CD4-positive, alpha-beta memory T cell (primary cell): ENCODE measurements at regions not wholly inside any gene's neighbourhood (a gene's known extent, or its start where the extent isn't known, plus 50 kb on each side); places are given as distances from the start of the nearest gene placed in this dataset.

Experiments used
- CTCF ChIA-PET: fragments of 350-600 bp; sonication (Branson Sonifier 250); formaldehyde crosslinking; loops from one replicate; lab custom pipeline; 2021; ENCODE audit warnings: inconsistent platforms; ENCODE audit not compliant: partially characterized antibody; lab: Charles Lee
- POLR2A ChIA-PET: fragments of 350-600 bp; sonication (Branson Sonifier 250); formaldehyde crosslinking; loops from one replicate; lab custom pipeline; 2021; ENCODE audit not compliant: partially characterized antibody; lab: Charles Lee
- DNase-seq, 5 donors: peaks; one replicate each; pipeline versions ENCODE4 v3.0.0 to v3.0.0-alpha.2; 2020 to 2022; ENCODE audit warnings: mixed read lengths in 1 of 5
- H3K27ac ChIP-seq: one replicate; pipeline ENCODE4 v1.7.0; 2013; ENCODE audit warnings: low read depth, low read length
- H3K27me3 ChIP-seq: 2 replicates; pipeline ENCODE4 v1.7.0; 2013; ENCODE audit warnings: mild to moderate bottlenecking, low read length, moderate library complexity; ENCODE audit not compliant: insufficient read depth
- H3K36me3 ChIP-seq: 2 replicates; pipeline ENCODE4 v1.7.0; 2013; ENCODE audit warnings: mild to moderate bottlenecking, low read length, moderate library complexity; ENCODE audit not compliant: insufficient read depth
- H3K4me1 ChIP-seq: 2 replicates; pipeline ENCODE4 v1.7.0; 2013; ENCODE audit warnings: mild to moderate bottlenecking, low read length, moderate library complexity; ENCODE audit not compliant: insufficient read depth
- H3K4me3 ChIP-seq, 2 donors: one replicate each; pipeline ENCODE4 v1.7.0; 2013; ENCODE audit warnings: low read length in 2 of 2, mild to moderate bottlenecking in 1 of 2
- H3K9me3 ChIP-seq, 2 donors: one replicate each; pipeline ENCODE4 v1.7.0; 2013; ENCODE audit warnings: low read length in 2 of 2, control low read depth in 1 of 2; ENCODE audit not compliant: control insufficient read depth in 1 of 2
- H3K27ac Mint-ChIP-seq, 7 donors: one replicate each; pipeline ENCODE4 v1.8.0; 2020 to 2021; ENCODE audit warnings: mixed read lengths in 7 of 7, mild to moderate bottlenecking in 6 of 7, inconsistent platforms in 3 of 7, moderate library complexity in 3 of 7
- H3K27me3 Mint-ChIP-seq, 2 donors: one replicate each; pipeline ENCODE4 v1.8.0; 2020 to 2021; ENCODE audit warnings: mixed read lengths in 2 of 2
- H3K36me3 Mint-ChIP-seq, 2 donors: one replicate each; pipeline ENCODE4 v1.8.0; 2020 to 2021; ENCODE audit warnings: mixed read lengths in 2 of 2, inconsistent platforms in 1 of 2, mild to moderate bottlenecking in 1 of 2
- H3K4me1 Mint-ChIP-seq, 4 donors: one replicate each; pipeline ENCODE4 v1.8.0; 2020 to 2021; ENCODE audit warnings: mixed read lengths in 4 of 4, mild to moderate bottlenecking in 1 of 4
- H3K4me3 Mint-ChIP-seq, 8 donors: one replicate each; pipeline ENCODE4 v1.8.0; 2020 to 2021; ENCODE audit warnings: mixed read lengths in 8 of 8, mild to moderate bottlenecking in 7 of 8, moderate library complexity in 6 of 8, inconsistent platforms in 3 of 8
- H3K9me3 Mint-ChIP-seq, 8 donors: one replicate each; pipeline ENCODE4 v1.8.0; 2020 to 2021; ENCODE audit warnings: mixed read lengths in 8 of 8, mild to moderate bottlenecking in 5 of 8, inconsistent platforms in 3 of 8, moderate library complexity in 1 of 8
- intact Hi-C: fragments of 100-400 bp; cut with micrococcal nuclease; formaldehyde crosslinking; loops from one replicate; pipeline ENCODE4 v1.15.1; 2023

DNA sequence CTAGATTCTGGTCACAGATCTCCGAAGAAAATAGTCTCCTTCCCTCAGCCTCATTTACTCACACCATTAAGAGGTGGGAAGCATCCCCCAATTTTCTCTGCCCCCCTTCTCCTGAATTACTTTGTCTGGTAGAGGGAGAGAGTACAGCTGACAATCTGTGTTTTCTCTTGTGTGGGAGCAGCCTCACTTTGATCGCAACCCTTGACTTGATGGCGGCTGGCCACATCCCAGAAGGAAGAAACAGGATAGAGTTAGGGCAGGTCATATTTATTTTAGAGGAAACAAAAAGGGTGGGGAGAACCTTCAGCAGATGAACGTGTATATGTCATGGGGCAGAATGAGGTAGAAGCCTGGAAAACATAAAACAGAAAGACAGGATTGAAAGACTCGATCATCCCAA, 82.4 kb upstream of the FAM171A1 start:
- DNase-seq, result no peak
- peaks cover 14 to 25% of the 10 kb centered on the region in 2 donors for H3K27me3 Mint-ChIP-seq
- H3K36me3 Mint-ChIP-seq, result no peaks in the 10 kb centered on the region
- peaks cover 2% of the 10 kb centered on the region for H3K4me1 ChIP-seq
- H3K4me3 Mint-ChIP-seq, result no peak overlapping the region
- H3K27ac Mint-ChIP-seq, result no peak overlapping the region
- no peaks in the 10 kb centered on the region for H3K36me3 ChIP-seq
- H3K4me1 Mint-ChIP-seq, result peaks cover 1 to 3% (median 3%) of the 10 kb centered on the region in 4 donors
- H3K27me3 ChIP-seq, result no peaks in the 10 kb centered on the region
- no peak overlapping the region for H3K4me3 ChIP-seq
- CTCF ChIA-PET, result no interaction called here
- H3K27ac ChIP-seq, result no peak overlapping the region
- H3K9me3 Mint-ChIP-seq, result peaks cover 0 to 5% (median 3%) of the 10 kb centered on the region in 8 donors
- POLR2A ChIA-PET, result no interaction called here
- H3K9me3 ChIP-seq, result no peaks in the 10 kb centered on the region
- intact Hi-C loops, result no loop called here

- H3K4me1 ChIP-seq, result no peaks in the 10 kb centered on the region
- Mint-ChIP-seq H3K27me3 (peaks cover 18 to 28% of the 10 kb centered on the region in 2 donors), H3K4me3 (no peak overlapping the region), H3K27ac (no peak overlapping the region), H3K4me1 (no peaks in the 10 kb centered on the region), H3K36me3 (no peaks in the 10 kb centered on the region), H3K9me3 (peaks cover 0 to 5% (median 2%) of the 10 kb centered on the region in 8 donors)
- H3K27ac ChIP-seq, result no peak overlapping the region
- ChIA-PET POLR2A (no interaction called here), CTCF (no interaction called here)
- no peak overlapping the region for H3K4me3 ChIP-seq
- no peaks in the 10 kb centered on the region for H3K36me3 ChIP-seq
- DNase-seq, result no peak
- intact Hi-C loops, result no loop called here
- no peaks in the 10 kb centered on the region for H3K27me3 ChIP-seq
- no peaks in the 10 kb centered on the region for H3K9me3 ChIP-seq
Measured at GRCh38 chr10:15452545-15452944, 81.5 kb upstream of the FAM171A1 start.

- H3K4me3 ChIP-seq, result no peak overlapping the region
- ChIA-PET POLR2A (no interaction called here), CTCF (no interaction called here)
- Mint-ChIP-seq H3K36me3 (no peaks in the 10 kb centered on the region), H3K4me3 (no peak overlapping the region), H3K27ac (no peak overlapping the region), H3K9me3 (no peaks in the 10 kb centered on the region), H3K4me1 (no peaks in the 10 kb centered on the region), H3K27me3 (peaks cover 15 to 28% of the 10 kb centered on the region in 2 donors)
- H3K27ac ChIP-seq, result no peak overlapping the region
- no peaks in the 10 kb centered on the region for H3K4me1 ChIP-seq
- H3K27me3 ChIP-seq, result no peaks in the 10 kb centered on the region
- H3K9me3 ChIP-seq, result no peaks in the 10 kb centered on the region
- intact Hi-C loops, result no loop called here
- no peaks in the 10 kb centered on the region for H3K36me3 ChIP-seq
- no peak for DNase-seq
Measured at GRCh38 chr10:15451137-15452094, 80.3 kb upstream of the FAM171A1 start.

DNA sequence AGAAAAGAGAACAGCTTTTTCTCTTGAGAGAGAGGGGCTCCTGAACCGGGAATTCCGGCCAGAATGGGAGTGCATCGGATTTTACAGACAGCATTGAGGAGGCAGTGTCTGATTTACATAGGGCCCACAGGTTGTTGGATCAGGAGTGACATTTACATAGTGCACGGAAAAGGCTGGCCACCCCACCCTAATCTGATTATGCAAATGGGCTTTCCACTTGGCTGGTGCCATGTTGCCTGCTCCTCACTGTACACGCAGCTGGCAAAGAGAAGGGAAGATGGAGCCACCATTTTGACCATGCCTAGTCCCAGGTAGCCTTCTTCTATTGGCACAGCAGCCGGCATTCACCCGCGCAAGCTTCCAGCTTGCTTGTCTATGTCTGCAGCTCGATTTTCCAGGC, 77.5 kb upstream of the FAM171A1 start:
- H3K4me3 ChIP-seq, result no peak overlapping the region
- POLR2A ChIA-PET, result no interaction called here
- H3K36me3 Mint-ChIP-seq, result no peaks in the 10 kb centered on the region

DNA sequence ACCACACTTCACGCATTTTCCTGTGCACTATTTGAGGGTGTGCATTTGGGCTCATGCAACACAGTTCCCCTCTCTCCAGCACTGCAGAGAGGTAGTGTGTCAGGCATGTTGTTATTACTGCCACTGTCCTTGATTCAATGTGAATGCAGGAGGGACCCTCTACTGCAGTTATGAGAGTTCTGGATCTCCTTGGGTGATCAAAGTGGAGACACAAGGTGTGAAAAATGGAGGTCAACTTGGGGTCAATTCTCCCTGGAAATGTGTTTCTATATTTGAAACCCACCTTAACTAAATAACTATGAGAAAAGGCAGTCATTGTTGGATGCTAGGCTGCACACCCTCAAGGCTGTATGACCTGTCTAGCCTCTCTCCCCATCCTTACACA, 73.9 kb upstream of the FAM171A1 start:
- H3K4me1 ChIP-seq, result no peaks in the 10 kb centered on the region
- Mint-ChIP-seq H3K9me3 (peaks cover 0 to 2% (median 0%) of the 10 kb centered on the region in 8 donors), H3K36me3 (no peaks in the 10 kb centered on the region), H3K4me1 (no peaks in the 10 kb centered on the region), H3K27me3 (peaks cover 12 to 19% of the 10 kb centered on the region in 2 donors), H3K27ac (peak overlapping the region in 1 of 7 donors; percentile 50), H3K4me3 (no peak overlapping the region)
- ChIA-PET CTCF (interaction anchor here (1.8 kb wide), 1 partner anchor 14 kb away, joined by 8 read pairs; no protein-coding TSS in a partner anchor), POLR2A (no interaction called here)
- no peak for DNase-seq
- no peaks in the 10 kb centered on the region for H3K36me3 ChIP-seq
- H3K27me3 ChIP-seq, result no peaks in the 10 kb centered on the region
- no peaks in the 10 kb centered on the region for H3K9me3 ChIP-seq
- no peak overlapping the region for H3K4me3 ChIP-seq
- H3K27ac ChIP-seq, result no peak overlapping the region
- intact Hi-C loops, result no loop called here

More for the DNA sequence above, 77.5 kb upstream of the FAM171A1 start:
- no peaks in the 10 kb centered on the region for H3K4me1 Mint-ChIP-seq
- no peak overlapping the region for H3K27ac Mint-ChIP-seq
- Histone ChIP-seq H3K4me1 (no peaks in the 10 kb centered on the region), H3K27ac (no peak overlapping the region), H3K9me3 (no peaks in the 10 kb centered on the region), H3K36me3 (no peaks in the 10 kb centered on the region), H3K27me3 (no peaks in the 10 kb centered on the region)
- H3K27me3 Mint-ChIP-seq, result peaks cover 15 to 22% of the 10 kb centered on the region in 2 donors
- DNase-seq, result no peak
- intact Hi-C loops, result no loop called here
- H3K4me3 Mint-ChIP-seq, result no peak overlapping the region
- H3K9me3 Mint-ChIP-seq, result peaks cover 0 to 2% (median 0%) of the 10 kb centered on the region in 8 donors
- CTCF ChIA-PET, result no interaction called here

DNA sequence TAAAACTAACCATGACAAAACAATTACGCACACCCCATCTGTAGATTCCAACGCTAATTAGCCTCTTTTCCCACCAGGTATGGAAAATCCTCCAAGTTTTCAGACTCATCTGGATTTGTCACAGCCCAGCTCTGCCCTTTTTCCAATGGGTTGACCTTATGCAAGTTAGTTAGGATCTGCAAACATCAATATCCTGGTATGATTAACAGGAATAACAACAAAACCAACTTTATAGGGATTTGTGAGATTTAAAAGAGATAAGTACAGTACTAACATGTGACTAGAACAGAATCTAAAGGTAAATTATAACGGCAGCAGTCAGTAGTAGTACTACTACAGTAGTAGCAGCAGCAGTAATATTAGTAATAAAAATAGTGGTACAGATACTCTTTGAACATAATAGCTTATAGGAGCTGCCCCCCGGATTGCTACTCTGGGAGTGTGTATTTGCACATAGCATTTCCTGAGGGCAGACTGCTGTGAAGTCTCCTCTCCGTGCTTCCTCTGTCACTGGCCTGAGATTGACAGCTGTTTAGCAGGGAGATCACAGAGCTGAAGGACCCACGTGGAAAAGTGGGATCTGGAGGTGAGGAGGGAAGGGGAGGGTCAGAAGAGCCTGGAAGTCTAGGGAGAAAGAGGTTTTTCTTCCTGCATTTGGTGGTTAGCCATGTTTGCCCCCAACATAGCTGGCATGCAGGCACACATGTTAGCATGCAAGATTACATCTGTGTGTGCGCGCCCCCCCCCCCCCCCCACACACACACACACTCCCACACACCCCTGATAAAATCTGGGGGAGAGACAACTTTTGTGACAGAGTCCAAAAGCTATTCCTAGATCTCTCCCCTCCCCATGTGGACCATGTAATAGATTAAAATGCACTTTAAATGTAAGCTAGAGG, 73.3 kb upstream of the FAM171A1 start:
- peaks cover 0 to 3% (median under 1%) of the 10 kb centered on the region in 4 donors for H3K4me1 Mint-ChIP-seq
- no peaks in the 10 kb centered on the region for H3K27me3 ChIP-seq
- POLR2A ChIA-PET, result no interaction called here
- H3K27me3 Mint-ChIP-seq, result peaks cover 12 to 23% of the 10 kb centered on the region in 2 donors
- intact Hi-C loops, result no loop called here
- peaks cover 0 to 2% (median 0%) of the 10 kb centered on the region in 8 donors for H3K9me3 Mint-ChIP-seq
- no peaks in the 10 kb centered on the region for H3K36me3 ChIP-seq
- CTCF ChIA-PET, result interaction anchor here (1.1 to 1.8 kb wide), 3 partner anchors 9 to 14 kb away, joined by 4 to 8 read pairs (median 5); no protein-coding TSS in a partner anchor
- H3K27ac Mint-ChIP-seq, result peak overlapping the region in 1 of 7 donors; percentile 50
- no peaks in the 10 kb centered on the region for H3K4me1 ChIP-seq
- no peak overlapping the region for H3K4me3 Mint-ChIP-seq
- H3K27ac ChIP-seq, result no peak overlapping the region
- no peak overlapping the region for H3K4me3 ChIP-seq
- H3K9me3 ChIP-seq, result no peaks in the 10 kb centered on the region
- no peak for DNase-seq
- H3K36me3 Mint-ChIP-seq, result no peaks in the 10 kb centered on the region

GRCh38 chr10:15442056-15442455, 71.0 kb upstream of the FAM171A1 start:
- CTCF ChIA-PET, result interaction anchor here (3.8 kb wide), 1 partner anchor 11 kb away, joined by 22 read pairs; no protein-coding TSS in a partner anchor
- no peak overlapping the region for H3K4me3 Mint-ChIP-seq
- peaks cover 0 to 7% (median under 1%) of the 10 kb centered on the region in 4 donors for H3K4me1 Mint-ChIP-seq

More at GRCh38 chr10:15442056-15442455, 71.0 kb upstream of the FAM171A1 start:
- Histone ChIP-seq H3K36me3 (no peaks in the 10 kb centered on the region), H3K4me3 (no peak overlapping the region), H3K27ac (no peak overlapping the region), H3K9me3 (no peaks in the 10 kb centered on the region), H3K4me1 (no peaks in the 10 kb centered on the region), H3K27me3 (no peaks in the 10 kb centered on the region)
- POLR2A ChIA-PET, result no interaction called here
- intact Hi-C loops, result no loop called here
- no peaks in the 10 kb centered on the region for H3K36me3 Mint-ChIP-seq
- H3K27ac Mint-ChIP-seq, result no peak overlapping the region
- peaks cover 0 to 2% (median 0%) of the 10 kb centered on the region in 8 donors for H3K9me3 Mint-ChIP-seq
- no peak for DNase-seq
- peaks cover 11 to 23% of the 10 kb centered on the region in 2 donors for H3K27me3 Mint-ChIP-seq
